Fibroblast of skin of left quadriceps (primary cell): ENCODE measurements at regions not wholly inside any gene's neighbourhood (a gene's known extent, or its start where the extent isn't known, plus 50 kb on each side); places are given as distances from the start of the nearest gene placed in this dataset.
"Not testable (repeated sequence)": the region's sequence is repeated elsewhere in the genome, so short reads cannot be mapped to it uniquely, and the experiment has no call there.

Experiments used
- DNase-seq, 2 experiments: peaks; one replicate each; pipeline ENCODE4 v3.0.0-alpha.2; 2013; ENCODE audit warnings: low read depth in 2 of 2

- DNase-seq = no peak
These were observed 837.0 kb downstream of the PDCD6IP start for GRCh38 chr3:34635352-34635850.

GRCh38 chr3:34646911-34647460 lies 848.6 kb downstream of the PDCD6IP start:
- no peak for DNase-seq

- DNase-seq = no peak
These were observed 851.7 kb downstream of the PDCD6IP start for GRCh38 chr3:34650131-34650530.

- no peak for DNase-seq
These were observed 870.5 kb downstream of the PDCD6IP start for GRCh38 chr3:34668915-34669314.

GRCh38 chr3:34669490-34669889 lies 871.1 kb downstream of the PDCD6IP start:
- no peak for DNase-seq

GRCh38 chr3:34675383-34676120 lies 877.1 kb downstream of the PDCD6IP start:
- peak; percentile 25 to 34 for DNase-seq

- DNase-seq = peak in 1 of 2 experiments; percentile 5
These were observed 878.0 kb downstream of the PDCD6IP start for GRCh38 chr3:34676436-34676835.

GRCh38 chr3:34678575-34678974 lies 880.1 kb downstream of the PDCD6IP start:
- no peak for DNase-seq

GRCh38 chr3:34679055-34679454 lies 880.6 kb downstream of the PDCD6IP start:
- DNase-seq = not testable (repeated sequence)

GRCh38 chr3:34683851-34684250 lies 885.4 kb downstream of the PDCD6IP start:
- peak; percentile 24 to 26 for DNase-seq

- DNase-seq = no peak
These were observed 888.1 kb downstream of the PDCD6IP start for GRCh38 chr3:34686541-34686940.

- DNase-seq = no peak
These were observed 889.2 kb downstream of the PDCD6IP start for GRCh38 chr3:34687671-34688070.

- no peak for DNase-seq
These were observed 898.4 kb downstream of the PDCD6IP start for GRCh38 chr3:34696831-34697230.

GRCh38 chr3:34703053-34703452 lies 904.6 kb downstream of the PDCD6IP start:
- no peak for DNase-seq

- DNase-seq = no peak
These were observed 914.3 kb upstream of the ARPP21 start for GRCh38 chr3:34724916-34725499.

- DNase-seq = no peak
These were observed 913.6 kb upstream of the ARPP21 start for GRCh38 chr3:34725774-34726173.

- DNase-seq = no peak
These were observed 911.6 kb upstream of the ARPP21 start for GRCh38 chr3:34727700-34728099.

GRCh38 chr3:34742151-34742550 lies 897.2 kb upstream of the ARPP21 start:
- DNase-seq = no peak

GRCh38 chr3:34758630-34759261 lies 880.6 kb upstream of the ARPP21 start:
- no peak for DNase-seq

GRCh38 chr3:34777386-34777785 lies 861.9 kb upstream of the ARPP21 start:
- DNase-seq = no peak

- no peak for DNase-seq
These were observed 860.2 kb upstream of the ARPP21 start for GRCh38 chr3:34779092-34779491.

- DNase-seq = no peak
These were observed 859.0 kb upstream of the ARPP21 start for GRCh38 chr3:34780294-34780693.

GRCh38 chr3:34780973-34781372 lies 858.4 kb upstream of the ARPP21 start:
- DNase-seq = no peak
